ENCODE measurements at regions not wholly inside any gene's neighbourhood (a gene's known extent, or its start where the extent isn't known, plus 50 kb on each side); places are given as distances from the start of the nearest gene placed in this dataset.

GRCh38 chr13:58926858-58927257, 1236.9 kb downstream of the DIAPH3 start:
- TF ChIP-seq POLR2A (IDR thresholded peaks at IDR 0.05), result no peak
- TF ChIP-seq CTCF (IDR thresholded peaks at IDR 0.05), result no peak
- 91 to 93% methylated on average over 3 of the region's 3 CpGs for WGBS, 2 donors
- Histone ChIP-seq H3K27ac (no peak overlapping the region), H3K9me3 (no peaks in the 10 kb centered on the region), H3K4me1 (no peaks in the 10 kb centered on the region), H3K4me3 (no peak overlapping the region), H3K36me3 (ENCODE audit: low read depth, missing control alignments) (no peaks in the 10 kb centered on the region), H3K27me3 (no peaks in the 10 kb centered on the region)
- intact Hi-C loops (cut with DNase I; ENCODE audit: low total_unique reads), result no loop called here
- no peak for DNase-seq

DNA sequence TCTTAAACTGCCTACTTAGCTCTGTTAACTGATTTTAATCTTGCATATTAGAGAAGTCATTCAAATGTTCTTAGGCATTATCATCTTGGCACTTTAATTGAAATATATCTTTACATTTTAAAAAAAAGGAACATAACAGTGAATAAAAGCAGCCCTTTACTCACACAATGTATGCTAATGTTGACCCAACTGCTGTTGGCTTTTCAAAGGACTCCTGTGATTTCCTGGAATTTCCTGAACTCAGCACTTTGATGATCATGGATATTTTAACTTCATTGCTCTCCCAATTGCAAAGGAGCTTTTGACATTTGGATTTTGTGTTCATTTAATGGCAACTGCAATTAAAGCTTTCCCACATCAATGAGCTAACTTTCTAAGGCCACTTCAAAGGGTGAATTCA, 1230.3 kb downstream of the DIAPH3 start:
- no peak overlapping the region for H3K4me3 ChIP-seq
- no peaks in the 10 kb centered on the region for H3K36me3 ChIP-seq (ENCODE audit: low read depth, missing control alignments)
- no peak overlapping the region for H3K27ac ChIP-seq
- no peak for TF ChIP-seq POLR2A (IDR thresholded peaks at IDR 0.05)
- no peak for TF ChIP-seq CTCF (IDR thresholded peaks at IDR 0.05)
- H3K4me1 ChIP-seq, result no peaks in the 10 kb centered on the region
- H3K9me3 ChIP-seq, result no peaks in the 10 kb centered on the region
- H3K27me3 ChIP-seq, result no peaks in the 10 kb centered on the region
- no peak for DNase-seq
- intact Hi-C loops (cut with DNase I; ENCODE audit: low total_unique reads), result no loop called here

DNA sequence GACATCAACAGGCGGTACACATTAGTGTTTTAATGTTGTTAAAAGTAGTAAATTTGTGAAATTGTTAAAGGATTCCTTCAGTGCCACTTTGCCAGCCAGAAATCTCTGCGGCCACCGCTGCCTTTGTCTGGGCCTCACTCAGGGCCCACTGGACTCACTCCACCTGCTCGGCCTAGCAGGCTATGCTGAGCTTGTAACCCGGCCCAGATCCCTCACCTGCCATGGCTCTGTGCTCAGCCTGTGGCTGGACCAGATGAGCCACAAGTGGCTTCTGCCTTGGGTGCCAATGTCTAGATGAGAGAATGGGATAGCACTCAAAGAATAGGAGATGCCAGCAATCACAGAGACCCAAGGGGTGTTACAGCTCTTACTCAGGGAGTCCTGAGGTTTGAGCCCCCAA, 1228.0 kb downstream of the DIAPH3 start:
- 94 to 99% methylated on average over 4 to 5 of the region's 5 CpGs for WGBS, 2 donors
- Histone ChIP-seq H3K4me1 (no peaks in the 10 kb centered on the region), H3K27ac (no peak overlapping the region), H3K27me3 (no peaks in the 10 kb centered on the region), H3K9me3 (no peaks in the 10 kb centered on the region), H3K4me3 (no peak overlapping the region), H3K36me3 (ENCODE audit: low read depth, missing control alignments) (no peaks in the 10 kb centered on the region)
- intact Hi-C loops (cut with DNase I; ENCODE audit: low total_unique reads), result no loop called here
- no peak for TF ChIP-seq POLR2A (IDR thresholded peaks at IDR 0.05)
- no peak for TF ChIP-seq CTCF (IDR thresholded peaks at IDR 0.05)
- no peak for DNase-seq

- no peak overlapping the region for H3K27ac ChIP-seq
- no peak for DNase-seq
- no peaks in the 10 kb centered on the region for H3K27me3 ChIP-seq
- TF ChIP-seq POLR2A (IDR thresholded peaks at IDR 0.05) (no peak), CTCF (IDR thresholded peaks at IDR 0.05) (no peak)
- intact Hi-C loops (cut with DNase I; ENCODE audit: low total_unique reads), result no loop called here
- 91 to 100% methylated on average over 1 of the region's 1 CpG for WGBS, 2 donors
- no peak overlapping the region for H3K4me3 ChIP-seq
- no peaks in the 10 kb centered on the region for H3K4me1 ChIP-seq
- H3K9me3 ChIP-seq, result no peaks in the 10 kb centered on the region
- H3K36me3 ChIP-seq (ENCODE audit: low read depth, missing control alignments), result no peaks in the 10 kb centered on the region
These were observed 1217.5 kb downstream of the DIAPH3 start for GRCh38 chr13:58946274-58946673.

DNA sequence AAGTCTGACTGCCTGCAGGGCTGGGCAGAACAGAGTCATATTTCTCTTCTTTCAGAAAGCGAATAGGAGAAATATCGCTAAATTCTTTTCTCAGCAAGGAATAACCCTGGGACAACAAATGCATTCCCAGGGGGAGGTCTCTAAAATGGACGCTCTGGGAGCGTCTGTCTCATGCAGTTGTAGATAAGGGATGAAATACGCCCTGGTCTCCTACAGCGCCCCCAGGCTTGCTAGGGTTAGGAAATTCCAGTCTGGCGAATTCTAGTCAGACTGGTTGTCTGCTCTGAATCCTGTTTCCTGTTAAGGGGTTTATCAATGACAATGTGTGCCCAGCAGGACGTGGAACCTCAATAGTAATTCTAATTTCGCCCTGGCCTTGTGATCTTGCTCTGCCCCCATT, 1214.1 kb downstream of the DIAPH3 start:
- 81 to 86% methylated on average over 9 of the region's 9 CpGs for WGBS, 2 donors
- no peaks in the 10 kb centered on the region for H3K9me3 ChIP-seq
- H3K4me3 ChIP-seq, result no peak overlapping the region
- H3K27ac ChIP-seq, result no peak overlapping the region
- no peaks in the 10 kb centered on the region for H3K36me3 ChIP-seq (ENCODE audit: low read depth, missing control alignments)
- TF ChIP-seq POLR2A (IDR thresholded peaks at IDR 0.05) (no peak), CTCF (IDR thresholded peaks at IDR 0.05) (no peak)
- H3K27me3 ChIP-seq, result no peaks in the 10 kb centered on the region
- DNase-seq, result no peak
- intact Hi-C loops (cut with DNase I; ENCODE audit: low total_unique reads), result no loop called here
- no peaks in the 10 kb centered on the region for H3K4me1 ChIP-seq
